Bronchial epithelial cell (primary cell): ENCODE measurements at regions not wholly inside any gene's neighbourhood (a gene's known extent, or its start where the extent isn't known, plus 50 kb on each side); places are given as distances from the start of the nearest gene placed in this dataset.

Experiments
- DNase-seq: peaks from one replicate; pipeline ENCODE4 v3.0.0-alpha.2; 2010; ENCODE audit warnings: low read depth
- FAIRE-seq: peaks from 2 replicates; lab custom pipeline; 2011; peaks lifted over from hg19 to GRCh38; lab: Jason Lieb, UNC
- H3K27me3 ChIP-seq: 2 replicates; pipeline ENCODE4 v1.5.1; 2011; ENCODE audit warnings: low read length; ENCODE audit not compliant: control insufficient read depth, insufficient read depth
- H3K36me3 ChIP-seq: 2 replicates; pipeline ENCODE4 v1.5.1; 2011; ENCODE audit warnings: low read length; ENCODE audit not compliant: control insufficient read depth, insufficient read depth
- H3K4me3 ChIP-seq: 2 replicates; pipeline ENCODE4 v1.5.1; 2011; ENCODE audit warnings: mild to moderate bottlenecking, low read depth, low read length, control low read depth
- CTCF ChIP-seq: IDR thresholded peaks from 2 replicates; pipeline ENCODE4 v1.5.1; 2011; ENCODE audit warnings: mild to moderate bottlenecking, moderate library complexity, low read length, control low read depth, inconsistent platforms; ENCODE audit not compliant: insufficient read depth, severe bottlenecking

GRCh38 chr10:126722726-126723125 is 52.2 kb upstream of the C10orf90 start:
- FAIRE-seq (no peak), DNase-seq (no peak)
- TF ChIP-seq CTCF: no peak
- Histone ChIP-seq H3K4me3 (no peak overlapping the region), H3K36me3 (no peaks in the 10 kb centered on the region), H3K27me3 (no peaks in the 10 kb centered on the region)

- no peak overlapping the region for H3K4me3 ChIP-seq
- no peaks in the 10 kb centered on the region for H3K36me3 ChIP-seq
- DNase-seq: no peak
- no peak for FAIRE-seq
- no peak for TF ChIP-seq CTCF
- H3K27me3 ChIP-seq: no peaks in the 10 kb centered on the region
Observed at GRCh38 chr10:126723226-126723625, 52.7 kb upstream of the C10orf90 start.

- Histone ChIP-seq H3K27me3 (no peaks in the 10 kb centered on the region), H3K4me3 (no peak overlapping the region), H3K36me3 (no peaks in the 10 kb centered on the region)
- no peak for FAIRE-seq
- no peak for DNase-seq
- TF ChIP-seq CTCF: no peak
Observed at GRCh38 chr10:126729314-126729870, 58.9 kb upstream of the C10orf90 start.

- DNase-seq (peak; percentile 56), FAIRE-seq (peak; percentile 23)
- Histone ChIP-seq H3K4me3 (no peak overlapping the region), H3K36me3 (no peaks in the 10 kb centered on the region), H3K27me3 (no peaks in the 10 kb centered on the region)
- TF ChIP-seq CTCF: no peak
Observed at GRCh38 chr10:126730856-126731609, 60.5 kb upstream of the C10orf90 start.

- FAIRE-seq: no peak
Observed at GRCh38 chr10:126731610-126731990, 61.1 kb upstream of the C10orf90 start.

More at GRCh38 chr10:126731610-126731990, 61.1 kb upstream of the C10orf90 start:
- no peak for DNase-seq
- Histone ChIP-seq H3K36me3 (no peaks in the 10 kb centered on the region), H3K27me3 (no peaks in the 10 kb centered on the region), H3K4me3 (no peak overlapping the region)
- TF ChIP-seq CTCF: no peak
